Transverse colon (tissue), 3 donors: ENCODE measurements at regions not wholly inside any gene's neighbourhood (a gene's known extent, or its start where the extent isn't known, plus 50 kb on each side); places are given as distances from the start of the nearest gene placed in this dataset.

Experiments
- CTCF ChIP-seq, 5 experiments: fragments of 200-600 bp in 3 of 5; fragments of 450-650 bp in 2 of 5; sonication (generic) in 3 of 5; IDR thresholded peaks; 1 replicate in 2 of 5; 2 replicates in 3 of 5; pipeline ENCODE4 v1.5.1; 2016 to 2017; ENCODE audit warnings: antibody characterized with exemption in 5 of 5, inconsistent platforms in 3 of 5, mild to moderate bottlenecking in 2 of 5, moderate library complexity in 1 of 5
- EP300 ChIP-seq: sonication (generic); formaldehyde crosslinking; IDR thresholded peaks from one replicate; pipeline ENCODE4 v1.6.1; 2017; ENCODE audit warnings: antibody characterized with exemption, low read depth

- no peak for TF ChIP-seq CTCF (IDR thresholded peaks at IDR 0.05)
- no peak for TF ChIP-seq EP300
These were observed 226.6 kb downstream of the B3GLCT start for GRCh38 chr13:31426395-31426794.
